Nucleus accumbens (tissue), 56 donors: ENCODE measurements at regions not wholly inside any gene's neighbourhood (a gene's known extent, or its start where the extent isn't known, plus 50 kb on each side); places are given as distances from the start of the nearest gene placed in this dataset.

Experiments used
- DNase-seq, 56 donors: peaks; one replicate each; lab custom pipeline; 2025; lab: John Stamatoyannopoulos, UW

GRCh38 chrX:816411-816810 is 185.8 kb downstream of the SHOX start:
- no peak for DNase-seq

DNA sequence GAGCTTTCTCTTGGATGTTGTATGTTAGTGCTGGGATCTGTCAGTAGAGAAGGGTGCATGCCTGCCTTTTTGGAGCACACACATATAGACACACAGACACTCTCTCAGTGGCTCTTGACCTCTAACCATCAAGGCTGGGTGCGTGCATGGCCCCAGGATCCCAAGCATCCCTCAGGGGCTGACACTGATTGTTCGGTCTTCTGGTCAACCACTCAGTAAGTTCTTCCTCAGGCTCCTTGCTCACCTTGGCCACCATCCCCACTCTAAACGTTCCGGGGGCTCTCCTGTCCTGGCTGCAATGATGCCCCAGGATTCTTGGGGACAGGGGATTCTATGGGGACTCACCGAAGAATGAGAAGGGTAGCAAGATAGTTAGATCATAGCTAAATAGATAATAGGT is 179.6 kb downstream of the SHOX start:
- DNase-seq, result no peak

DNA sequence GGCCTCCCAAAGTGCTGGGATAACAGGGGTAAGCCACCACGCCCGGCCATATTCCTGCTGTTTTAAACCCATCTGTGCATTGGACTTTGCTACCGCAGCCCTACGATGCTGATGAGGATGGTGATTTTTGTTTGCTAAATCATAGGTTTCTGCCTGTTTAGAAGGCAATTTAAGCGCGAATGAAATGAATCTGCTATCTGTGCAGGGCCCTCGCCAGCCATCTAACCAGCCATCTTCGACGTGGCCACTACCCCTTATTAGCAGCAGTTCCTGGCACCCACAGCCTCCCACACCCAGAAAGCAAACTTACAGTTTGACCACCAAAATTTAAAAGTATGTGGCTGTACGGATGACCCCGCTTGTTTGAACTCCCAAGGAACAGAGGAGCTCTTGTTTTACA is 178.5 kb downstream of the SHOX start:
- DNase-seq, result no peak

DNA sequence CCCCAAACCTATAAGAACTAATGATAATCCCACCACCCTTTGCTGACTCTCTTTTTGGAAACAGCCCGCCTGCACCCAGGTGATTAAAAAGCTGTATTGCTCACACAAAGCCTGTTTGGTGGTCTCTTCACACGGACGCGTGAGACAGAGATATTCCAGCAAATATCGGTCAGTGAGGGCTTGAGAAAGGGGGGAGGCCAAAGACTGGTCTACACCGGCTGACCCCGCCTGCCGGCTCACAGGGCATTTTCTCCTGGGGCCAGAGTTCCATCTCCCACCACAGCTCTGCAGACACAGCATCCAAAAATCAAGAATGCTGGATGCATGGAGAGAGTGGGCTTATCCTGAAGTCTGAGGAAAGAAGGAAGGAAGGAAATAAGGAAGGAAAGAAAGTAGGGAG is 176.0 kb downstream of the SHOX start:
- DNase-seq, result no peak

DNA sequence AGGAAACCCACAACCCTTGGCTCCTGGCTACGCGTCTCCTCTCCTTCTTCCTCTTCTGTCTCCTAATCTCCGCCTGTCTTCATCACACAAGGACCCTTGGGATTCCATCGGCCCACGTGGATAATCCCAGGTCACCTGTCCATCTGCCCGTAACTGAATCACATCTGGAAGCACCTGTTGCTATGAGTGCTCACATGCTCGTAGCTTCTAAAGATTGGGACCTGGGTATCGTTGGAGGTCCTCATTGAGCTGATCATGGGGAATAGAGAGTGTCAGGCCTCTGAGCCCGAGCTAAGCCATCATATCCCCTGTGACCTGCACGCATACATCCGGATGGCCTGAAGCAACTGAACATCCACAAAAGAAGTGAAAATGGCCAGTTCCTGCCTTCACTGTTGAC is 175.4 kb downstream of the SHOX start:
- no peak for DNase-seq

DNA sequence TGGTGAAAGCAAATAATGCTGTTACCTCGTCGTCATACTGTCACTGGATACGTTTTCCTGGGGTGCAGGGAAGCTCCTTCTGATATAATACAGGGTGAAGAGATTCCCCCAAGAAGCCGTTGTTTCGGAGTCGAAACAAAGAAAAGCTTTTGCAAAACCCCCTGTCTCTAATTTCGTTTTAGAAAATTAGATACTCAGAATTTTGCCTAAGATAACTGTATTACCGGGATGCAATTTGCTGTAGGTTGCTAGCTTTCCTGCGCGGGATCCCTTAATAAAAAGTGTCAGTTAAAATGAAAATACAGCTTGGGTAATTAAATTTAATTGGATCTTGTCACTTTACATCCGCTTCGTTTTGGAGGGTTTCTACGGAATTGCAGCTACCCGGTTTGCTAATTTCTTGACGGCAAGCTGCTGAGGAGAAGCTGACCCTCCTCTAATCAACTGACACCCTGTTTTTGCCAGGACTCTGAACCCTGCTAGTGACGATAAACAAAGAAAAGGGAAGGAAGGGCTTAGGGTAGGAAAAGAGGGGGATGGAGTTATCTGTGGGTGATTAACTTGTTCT is 174.6 kb downstream of the SHOX start:
- no peak for DNase-seq

- DNase-seq, result no peak
Observed at GRCh38 chrX:802846-803245, 172.3 kb downstream of the SHOX start.

DNA sequence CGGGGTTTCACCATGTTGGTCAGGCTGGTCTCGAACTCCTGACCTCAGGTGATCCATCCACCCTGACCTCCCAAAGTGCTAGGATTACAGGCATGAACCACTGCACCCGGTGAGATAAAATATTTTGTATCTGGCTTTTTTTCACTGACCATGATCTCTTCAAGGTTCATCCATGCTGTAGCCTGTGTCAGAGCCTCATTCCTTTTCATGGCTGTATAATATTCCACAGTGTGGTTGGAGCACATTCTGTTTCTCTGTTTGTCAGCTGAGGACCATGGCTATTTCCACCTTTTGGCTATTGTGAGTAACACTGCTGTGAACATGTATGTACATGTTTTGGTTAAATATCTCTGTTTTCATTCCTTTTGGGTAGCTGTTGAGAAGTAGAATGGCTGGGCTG is 169.2 kb downstream of the SHOX start:
- no peak for DNase-seq

DNA sequence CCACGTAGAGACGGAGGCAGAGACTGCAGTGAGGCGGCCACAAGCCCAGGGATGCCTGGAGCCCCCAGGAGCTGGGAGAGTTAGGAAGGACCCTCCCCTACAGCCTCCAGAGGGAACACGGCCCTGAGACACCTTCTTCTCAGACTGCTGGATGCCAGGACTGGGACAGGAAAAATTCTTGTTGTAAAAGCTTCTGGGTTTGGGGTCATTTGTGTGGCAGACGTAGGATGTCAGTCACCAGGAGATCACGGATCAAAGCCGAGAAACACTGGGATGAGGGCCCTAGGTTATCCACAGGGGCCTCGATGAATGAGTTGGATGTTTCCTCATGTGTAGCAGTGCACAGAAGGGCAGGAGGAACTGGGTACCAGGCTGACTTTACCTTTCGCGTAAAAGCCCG is 163.7 kb downstream of the SHOX start:
- no peak for DNase-seq

DNA sequence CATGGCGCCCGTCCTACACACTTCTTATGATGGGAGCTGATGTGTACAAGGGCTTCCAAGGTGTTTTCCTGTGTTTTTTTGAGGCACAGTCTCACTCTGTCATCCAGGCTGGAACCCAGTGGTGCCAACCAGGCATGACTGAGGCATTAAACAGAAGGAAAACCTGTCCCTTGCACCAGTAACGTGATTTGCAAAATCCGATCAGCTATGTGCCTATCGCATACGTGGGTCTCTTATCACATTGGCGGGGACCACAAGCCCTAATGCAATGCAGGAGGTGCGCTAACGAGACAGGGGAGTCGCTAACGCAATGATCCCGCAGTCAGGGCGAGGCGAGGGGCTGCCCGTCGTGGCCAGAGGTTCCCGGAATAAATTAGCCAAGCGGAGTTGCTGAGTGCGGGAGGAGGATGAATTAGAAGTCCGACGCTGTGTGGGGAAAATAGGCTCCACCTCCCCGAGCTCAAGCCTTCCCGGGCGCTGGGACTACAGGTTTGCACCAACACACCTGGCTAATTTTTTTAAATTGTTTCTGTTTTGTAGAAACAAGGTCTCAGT is 162.7 kb downstream of the SHOX start:
- DNase-seq, result no peak

DNA sequence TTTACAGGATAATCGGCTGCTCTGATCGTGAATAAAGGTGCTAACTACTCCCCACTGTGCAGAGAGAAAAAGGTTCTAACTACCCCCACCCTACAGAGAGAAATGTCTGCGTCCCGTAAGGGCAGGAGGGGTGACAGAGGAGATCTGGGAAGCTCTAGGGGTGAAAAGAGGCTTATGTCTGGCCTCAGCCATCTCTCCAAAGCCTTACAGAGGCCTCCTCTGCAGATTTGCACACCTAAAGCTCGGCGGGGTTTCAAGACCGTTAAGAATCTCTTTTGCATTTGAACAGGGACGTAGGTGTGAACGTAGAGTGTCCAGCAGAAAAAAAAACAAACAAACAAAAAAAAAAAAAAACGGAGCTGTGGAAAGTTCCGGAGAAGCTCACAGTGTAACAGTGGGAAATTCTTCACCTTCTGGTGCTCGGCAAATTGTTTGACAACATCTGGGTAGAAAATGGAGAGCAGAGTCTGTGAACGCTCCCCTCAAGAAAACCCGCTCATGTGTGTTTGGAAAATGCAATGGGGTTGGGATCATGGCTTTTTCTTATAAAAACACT is 161.0 kb downstream of the SHOX start:
- DNase-seq, result no peak

DNA sequence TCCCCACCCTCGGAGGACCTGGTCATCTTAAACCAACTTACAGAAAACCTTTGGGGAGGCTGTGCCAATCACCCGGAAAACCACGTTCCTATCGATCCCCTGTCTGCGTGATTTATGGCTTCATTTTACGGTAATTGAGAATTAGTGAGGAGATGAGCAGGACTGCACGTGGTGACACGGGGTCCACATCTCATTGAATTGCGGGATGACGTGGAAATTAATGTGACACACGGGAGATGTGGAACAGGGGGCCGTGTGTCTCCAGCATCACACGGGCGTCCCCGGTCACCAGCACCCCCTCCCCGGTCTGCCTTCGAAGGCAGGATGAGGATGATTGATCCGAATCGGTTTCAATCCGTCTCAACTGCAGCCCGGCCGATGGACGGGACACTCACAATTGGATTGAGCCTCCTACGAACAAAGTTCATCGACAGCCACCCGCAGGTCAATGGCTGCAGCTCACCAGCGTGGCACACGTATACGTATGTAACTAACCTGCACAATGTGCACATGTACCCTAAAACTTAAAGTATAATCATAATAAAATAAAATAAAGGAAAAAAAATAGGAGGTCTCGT is 160.3 kb downstream of the SHOX start:
- no peak for DNase-seq

- no peak for DNase-seq
Observed at GRCh38 chrX:790041-790506, 159.5 kb downstream of the SHOX start.

DNA sequence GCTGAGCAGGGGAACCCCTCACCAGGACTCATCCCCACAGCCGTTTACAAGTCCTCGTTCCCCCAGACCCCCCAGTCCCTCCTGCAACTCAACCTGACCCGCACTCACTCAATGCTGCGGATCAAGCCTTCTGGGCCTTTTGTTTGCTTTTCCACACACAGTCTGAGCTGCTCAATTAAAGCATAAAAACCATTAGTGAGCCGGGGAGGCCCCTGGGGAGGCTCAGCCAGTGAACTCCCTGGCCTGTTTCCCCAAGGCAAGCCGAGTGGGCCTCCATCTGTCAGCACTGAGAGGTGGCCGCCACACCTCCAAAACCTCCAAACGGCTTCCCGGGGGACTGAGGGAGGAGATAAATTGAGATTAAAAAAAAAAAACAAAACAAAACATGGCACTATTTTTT is 158.5 kb downstream of the SHOX start:
- DNase-seq, result no peak

DNA sequence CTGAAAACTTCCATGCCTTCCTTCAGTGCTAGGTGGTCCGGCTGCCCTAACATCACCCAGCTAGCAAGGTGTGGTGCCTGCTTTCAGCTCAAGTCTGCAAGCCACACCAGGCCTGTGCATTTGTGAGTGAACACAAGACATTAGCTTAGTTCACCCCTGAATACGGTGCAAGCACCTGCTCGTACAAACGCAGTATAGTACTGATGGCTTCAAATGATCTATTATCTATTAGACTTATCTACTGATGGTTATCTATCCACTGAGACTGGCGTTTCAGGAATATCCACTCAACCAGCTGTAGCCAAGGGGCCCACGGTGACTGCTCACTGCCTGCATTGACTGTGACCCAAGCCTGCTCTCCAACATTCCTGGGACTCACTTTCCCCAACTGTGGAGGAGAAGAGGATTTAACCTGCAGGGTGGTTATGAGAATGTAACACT is 155.9 kb downstream of the SHOX start:
- DNase-seq, result no peak

- DNase-seq, result no peak
Observed at GRCh38 chrX:784829-785228, 154.2 kb downstream of the SHOX start.

DNA sequence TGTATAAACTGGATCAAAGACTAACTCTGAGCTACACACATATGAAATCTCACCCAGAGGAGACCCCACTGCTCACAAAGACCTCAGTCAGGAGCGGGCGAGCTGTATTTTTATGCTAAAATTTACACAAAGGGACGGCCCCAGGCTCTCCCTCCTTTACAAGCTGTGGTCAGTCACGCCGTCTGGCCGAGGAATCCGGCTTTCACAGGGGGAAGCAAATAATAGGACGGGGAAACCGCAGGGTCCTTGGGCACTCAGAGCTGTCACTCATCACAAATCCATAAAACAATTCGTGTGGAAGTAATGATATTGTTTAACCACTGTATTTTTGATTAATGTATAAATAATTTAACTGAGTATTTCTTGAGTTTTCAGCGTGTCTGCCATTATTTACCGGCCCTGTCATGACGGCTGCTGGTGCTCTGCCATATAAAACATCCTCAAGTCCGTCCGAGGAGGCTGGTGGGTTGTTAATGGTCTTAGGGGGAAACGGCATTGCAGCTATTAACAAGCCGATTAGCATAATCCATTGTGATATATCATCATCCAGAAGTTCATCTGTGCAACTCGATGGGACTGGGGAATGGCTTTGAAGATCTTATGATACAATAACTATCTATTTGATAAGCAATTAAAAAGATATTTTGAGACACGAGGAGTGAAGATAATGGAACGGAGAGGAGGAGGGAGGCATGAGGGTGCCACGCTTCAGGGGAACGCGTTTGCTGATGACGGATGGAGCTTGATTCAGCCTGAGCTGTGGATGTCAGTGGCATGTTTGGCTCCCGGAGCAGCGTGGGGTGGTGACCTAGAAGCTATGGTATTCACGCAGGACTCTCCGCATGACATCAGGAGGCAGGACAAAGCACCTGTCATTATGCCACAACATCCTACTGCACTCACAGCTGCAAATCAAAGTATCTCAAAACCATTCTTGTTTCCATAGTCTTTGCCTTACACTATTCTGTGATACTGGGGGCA is 150.9 kb downstream of the SHOX start:
- DNase-seq, result no peak

GRCh38 chrX:776529-777230 is 146.1 kb downstream of the SHOX start:
- no peak for DNase-seq

DNA sequence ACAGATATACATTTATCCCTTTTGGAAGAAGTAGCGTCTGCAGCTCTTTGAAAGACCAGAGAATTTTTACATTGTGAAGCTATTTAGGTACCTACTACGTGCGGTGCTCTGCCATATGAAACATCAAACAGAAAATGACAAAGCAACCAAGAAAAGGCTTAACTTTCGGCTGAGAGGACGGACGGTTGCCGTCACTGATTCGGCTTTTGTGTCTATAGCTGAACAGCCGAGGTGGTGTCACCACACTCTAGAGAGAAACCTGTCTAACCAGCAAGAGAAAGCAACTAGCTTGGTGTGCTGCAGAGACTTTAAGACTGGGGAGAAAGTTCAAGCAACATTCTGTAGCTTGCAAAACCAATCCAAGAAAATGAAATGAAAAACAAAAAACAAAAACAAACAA is 145.5 kb downstream of the SHOX start:
- no peak for DNase-seq

DNA sequence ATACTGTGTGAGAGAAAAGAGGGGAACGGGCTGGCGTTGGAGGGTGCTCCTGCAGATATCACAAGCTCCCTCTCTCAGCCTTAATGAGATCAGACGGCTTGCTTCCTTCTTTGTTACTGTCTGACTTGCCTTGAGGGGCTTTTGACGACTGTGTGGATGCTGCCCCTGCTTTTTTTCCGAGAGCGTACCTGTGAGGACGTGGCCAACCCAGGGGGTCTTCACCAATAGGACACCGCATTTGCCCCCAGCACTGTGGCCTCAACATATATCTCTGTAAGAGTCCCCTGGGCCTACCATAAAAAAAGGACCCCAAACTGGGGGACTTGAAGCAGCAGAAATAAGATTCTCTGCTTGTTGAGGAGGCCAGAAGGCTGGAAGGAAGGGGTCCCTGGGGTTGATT is 143.9 kb downstream of the SHOX start:
- DNase-seq, result no peak
